ENCODE measurements at regions not wholly inside any gene's neighbourhood (a gene's known extent, or its start where the extent isn't known, plus 50 kb on each side); places are given as distances from the start of the nearest gene placed in this dataset.

DNA sequence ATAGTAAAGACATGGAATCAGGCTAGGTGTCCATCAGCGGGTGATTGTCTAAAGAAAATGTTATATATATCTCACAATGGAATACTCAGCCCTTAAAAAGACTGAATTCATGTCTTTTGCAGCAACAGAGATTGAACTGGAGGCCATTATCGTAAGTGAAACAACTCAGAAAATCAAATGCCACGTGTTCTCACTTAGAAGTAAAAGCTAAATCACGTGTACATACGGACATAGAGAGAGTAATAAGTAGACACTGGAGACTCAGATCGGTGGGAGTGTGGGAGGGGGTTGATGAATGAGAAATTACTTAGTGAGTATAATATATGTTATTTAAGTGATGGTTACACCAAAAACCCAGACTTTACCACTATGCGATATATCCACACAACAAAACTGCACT, 266.3 kb upstream of the PPFIA2 start:
- TF ChIP-seq, protein P1, sequence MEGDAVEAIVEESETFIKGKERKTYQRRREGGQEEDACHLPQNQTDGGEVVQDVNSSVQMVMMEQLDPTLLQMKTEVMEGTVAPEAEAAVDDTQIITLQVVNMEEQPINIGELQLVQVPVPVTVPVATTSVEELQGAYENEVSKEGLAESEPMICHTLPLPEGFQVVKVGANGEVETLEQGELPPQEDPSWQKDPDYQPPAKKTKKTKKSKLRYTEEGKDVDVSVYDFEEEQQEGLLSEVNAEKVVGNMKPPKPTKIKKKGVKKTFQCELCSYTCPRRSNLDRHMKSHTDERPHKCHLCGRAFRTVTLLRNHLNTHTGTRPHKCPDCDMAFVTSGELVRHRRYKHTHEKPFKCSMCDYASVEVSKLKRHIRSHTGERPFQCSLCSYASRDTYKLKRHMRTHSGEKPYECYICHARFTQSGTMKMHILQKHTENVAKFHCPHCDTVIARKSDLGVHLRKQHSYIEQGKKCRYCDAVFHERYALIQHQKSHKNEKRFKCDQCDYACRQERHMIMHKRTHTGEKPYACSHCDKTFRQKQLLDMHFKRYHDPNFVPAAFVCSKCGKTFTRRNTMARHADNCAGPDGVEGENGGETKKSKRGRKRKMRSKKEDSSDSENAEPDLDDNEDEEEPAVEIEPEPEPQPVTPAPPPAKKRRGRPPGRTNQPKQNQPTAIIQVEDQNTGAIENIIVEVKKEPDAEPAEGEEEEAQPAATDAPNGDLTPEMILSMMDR (IDR thresholded peaks at IDR 0.05), result no peak
- no peak for TF ChIP-seq POLR2A (IDR thresholded peaks at IDR 0.05)
